Mammary epithelial cell (primary cell): ENCODE measurements at regions not wholly inside any gene's neighbourhood (a gene's known extent, or its start where the extent isn't known, plus 50 kb on each side); places are given as distances from the start of the nearest gene placed in this dataset.

ENCODE experiments used
- CTCF ChIP-seq, 2 donors: IDR thresholded peaks in 1 of 2; conservative IDR thresholded peaks in 1 of 2; 2 replicates each; pipeline ENCODE4 v1.5.1; 2011 to 2012; ENCODE audit warnings: inconsistent platforms in 2 of 2, low read length in 2 of 2, mild to moderate bottlenecking in 2 of 2, control low read depth in 1 of 2, low read depth in 1 of 2; ENCODE audit not compliant: insufficient read depth in 1 of 2; ENCODE audit errors: extremely low read depth in 1 of 2
- EZH2 ChIP-seq: IDR thresholded peaks from 2 replicates; pipeline ENCODE4 v1.6.1; 2012; ENCODE audit warnings: low read length, inconsistent platforms, borderline replicate concordance

- no peak for TF ChIP-seq CTCF (conservative IDR thresholded peaks at IDR 0.05 in 1 of 2, IDR thresholded peaks at IDR 0.05 in 1 of 2; ENCODE audit: extremely low read depth in 1 of 2, insufficient read depth in 1 of 2, low read depth in 1 of 2, low read length in 2 of 2)
- TF ChIP-seq EZH2, result no peak
These were observed 110.5 kb downstream of the NUDT12 start for GRCh38 chr5:103452089-103452488.
